Umbilical cord (tissue), 1 donor: ENCODE measurements at regions not wholly inside any gene's neighbourhood (a gene's known extent, or its start where the extent isn't known, plus 50 kb on each side); places are given as distances from the start of the nearest gene placed in this dataset.

Experiments used
- DNase-seq: peaks from one replicate; pipeline ENCODE4 v3.0.0-alpha.2; 2015; ENCODE audit warnings: low spot score

GRCh38 chr2:176502619-176503018, 233.4 kb downstream of the MTX2 start:
- DNase-seq, result no peak

GRCh38 chr2:176503776-176504175, 234.5 kb downstream of the MTX2 start:
- no peak for DNase-seq

DNA sequence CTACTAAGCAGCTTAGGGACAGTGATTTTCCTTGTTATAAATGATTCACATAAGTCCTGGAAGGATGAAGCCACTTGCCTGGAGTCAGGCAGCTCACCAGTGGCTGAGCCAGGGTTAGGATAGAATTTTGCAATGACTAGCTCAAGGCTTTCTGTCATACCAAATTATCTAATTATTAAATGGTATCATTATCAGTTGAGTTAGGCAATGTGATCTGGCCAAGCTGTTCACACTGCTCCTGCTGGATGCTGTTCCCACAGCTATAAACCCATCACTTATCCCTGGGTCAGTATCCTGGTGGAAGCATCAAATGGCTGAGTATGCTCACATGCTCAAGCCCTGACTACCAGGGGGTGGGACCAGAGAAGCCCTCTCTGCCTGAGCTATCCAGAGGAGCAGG, 235.2 kb downstream of the MTX2 start:
- DNase-seq, result no peak

DNA sequence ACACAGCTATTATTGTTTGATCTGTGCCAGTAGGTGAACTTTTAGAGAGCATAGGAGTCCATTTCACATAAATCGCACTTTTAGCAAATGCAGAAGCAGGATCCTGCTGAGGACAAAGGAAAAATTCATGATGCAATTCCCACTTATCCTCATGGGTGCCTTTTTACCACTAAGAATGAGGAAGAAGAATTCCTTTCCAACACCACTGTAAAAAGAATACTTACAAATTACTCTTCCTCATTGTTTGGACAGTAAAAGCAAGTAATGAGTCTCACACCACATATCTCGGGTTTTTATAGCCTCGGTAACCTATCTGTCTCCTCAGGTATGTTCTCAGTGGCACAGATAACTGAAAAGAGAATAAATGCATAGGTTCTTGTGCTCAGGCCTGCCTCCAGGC, 238.5 kb downstream of the MTX2 start:
- no peak for DNase-seq

DNA sequence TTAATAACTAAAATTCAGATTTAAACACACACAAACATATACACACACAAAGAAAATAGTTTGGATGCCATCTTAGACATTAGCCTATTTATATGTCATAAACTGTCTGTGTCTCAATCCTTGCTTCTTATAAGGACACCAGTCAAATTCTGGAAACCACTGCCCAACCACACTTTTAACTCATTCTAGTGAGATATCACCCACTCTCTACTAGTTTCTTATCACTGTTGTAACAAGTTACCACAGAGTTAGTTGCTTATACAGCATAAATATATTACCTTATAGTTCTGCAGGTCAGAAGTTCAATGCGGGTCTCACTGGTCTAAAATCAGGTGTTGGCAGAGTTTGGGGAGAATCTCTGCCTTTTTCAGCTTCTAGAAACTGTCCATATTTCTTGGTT, 239.1 kb downstream of the MTX2 start:
- DNase-seq, result no peak

- DNase-seq, result no peak
These were observed 239.9 kb downstream of the MTX2 start for GRCh38 chr2:176508984-176509740.

DNA sequence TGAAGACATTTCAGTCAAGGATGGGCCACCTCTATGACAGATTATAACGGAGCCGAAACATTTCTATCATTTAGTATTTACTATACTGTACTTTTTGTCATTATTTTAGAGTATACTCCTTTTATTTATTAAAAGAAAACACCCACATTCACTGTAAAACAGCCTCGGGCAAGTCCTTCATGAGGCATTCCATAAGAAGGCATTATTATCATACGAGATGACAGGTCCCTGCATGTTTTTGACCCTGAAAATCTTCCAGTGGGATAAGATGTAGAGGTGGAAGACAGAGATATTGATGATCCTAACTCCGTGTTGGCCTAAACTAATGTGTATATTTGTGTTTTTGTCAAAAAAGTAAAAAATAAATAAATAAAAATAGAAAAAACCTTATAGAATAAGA, 245.0 kb downstream of the MTX2 start:
- no peak for DNase-seq

- no peak for DNase-seq
These were observed 245.7 kb downstream of the MTX2 start for GRCh38 chr2:176514805-176515500.

DNA sequence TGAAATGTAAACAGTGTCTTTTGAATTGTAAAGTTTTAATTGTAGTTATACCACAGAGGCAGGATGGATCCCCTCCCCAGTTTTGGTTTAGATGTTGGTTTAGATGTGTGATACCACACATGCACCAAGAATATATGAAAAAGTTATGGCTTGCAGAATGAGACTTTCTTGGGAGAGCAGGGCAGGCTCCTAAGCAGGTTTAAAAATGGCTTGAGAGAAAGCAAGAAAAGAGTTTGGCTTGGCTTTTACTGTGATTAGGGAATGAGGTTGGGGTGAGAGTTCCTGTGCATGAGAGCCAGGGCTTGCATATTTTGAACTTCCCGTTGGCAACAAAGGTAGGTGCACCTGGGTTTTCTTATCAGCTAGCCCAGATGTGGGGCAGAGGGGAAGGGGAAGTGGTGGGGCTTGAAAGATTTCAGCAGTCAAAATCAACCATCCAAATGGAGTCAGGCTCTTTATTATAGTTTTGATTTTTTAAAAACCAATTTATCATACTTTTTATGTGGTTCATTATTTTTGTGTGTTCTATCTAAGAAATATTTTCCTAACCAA, 246.9 kb downstream of the MTX2 start:
- DNase-seq, result no peak

GRCh38 chr2:176518823-176519222, 249.6 kb downstream of the MTX2 start:
- DNase-seq, result peak; percentile 72

- no peak for DNase-seq
These were observed 252.8 kb downstream of the MTX2 start for GRCh38 chr2:176521878-176522670.

DNA sequence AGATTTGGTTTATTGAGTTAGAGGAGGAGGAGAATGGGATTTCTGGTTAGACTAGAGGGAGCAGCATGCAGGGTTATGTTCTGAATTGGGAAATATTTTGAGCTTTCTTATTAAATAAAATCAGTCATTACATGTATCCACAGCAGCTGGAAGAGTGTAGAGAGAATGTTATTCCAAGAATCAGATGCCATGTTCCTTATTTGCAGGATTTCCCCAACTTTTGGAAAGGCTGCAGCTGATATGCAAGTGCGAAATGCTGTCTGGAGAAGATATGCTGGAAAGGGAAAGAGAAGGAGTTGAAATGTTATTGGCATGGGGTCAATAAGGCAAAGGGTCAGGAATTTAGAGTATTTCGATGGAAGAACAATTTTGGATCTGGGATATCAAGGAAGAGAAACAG, 255.8 kb downstream of the MTX2 start:
- DNase-seq, result no peak

DNA sequence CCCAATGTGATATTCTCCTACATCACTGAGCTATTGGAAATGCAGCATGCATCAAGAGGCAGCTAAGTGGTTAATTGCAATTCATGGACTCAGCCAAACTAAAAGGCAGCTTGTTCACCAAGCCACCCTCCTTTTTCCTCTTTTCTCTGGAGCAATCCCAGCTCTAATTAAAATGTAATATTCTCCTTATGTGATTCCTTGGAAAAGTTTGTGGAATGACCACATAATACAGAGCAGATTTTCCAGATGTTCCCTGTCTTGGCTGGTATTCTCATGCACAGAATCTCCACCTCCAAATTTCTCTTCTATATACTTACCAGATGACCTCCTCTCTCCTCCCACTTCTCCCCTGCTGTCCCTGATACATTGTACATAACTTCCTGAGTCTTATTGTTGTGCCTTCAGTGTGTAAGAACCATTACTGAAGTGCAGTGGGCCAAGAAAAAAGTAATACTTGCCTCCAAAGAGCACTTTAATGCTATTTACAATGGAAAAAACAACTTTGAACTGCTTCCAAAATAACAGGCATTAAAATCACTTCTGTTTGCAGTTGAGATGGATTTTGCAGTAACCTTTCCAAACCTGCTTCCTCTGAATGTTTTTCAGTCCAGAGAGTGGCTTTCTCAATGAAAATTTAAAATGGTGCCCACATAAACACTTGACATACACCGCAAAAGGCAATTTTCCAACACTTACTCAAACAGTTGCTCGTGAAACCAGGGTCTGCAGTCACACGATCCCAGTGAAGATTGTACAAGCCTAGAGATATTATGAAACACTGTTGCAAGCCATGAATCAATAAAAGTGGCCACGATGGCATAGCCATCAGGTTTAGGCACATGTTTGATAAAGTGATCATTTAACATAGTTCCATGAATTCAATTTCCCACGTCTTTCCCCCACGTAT, 258.0 kb downstream of the MTX2 start:
- peak; percentile 73 for DNase-seq

GRCh38 chr2:176531608-176532007, 262.4 kb downstream of the MTX2 start:
- no peak for DNase-seq

GRCh38 chr2:176533505-176534193, 264.4 kb downstream of the MTX2 start:
- no peak for DNase-seq

- DNase-seq, result no peak
These were observed 265.7 kb downstream of the MTX2 start for GRCh38 chr2:176534798-176535466.

- no peak for DNase-seq
These were observed 266.3 kb downstream of the MTX2 start for GRCh38 chr2:176535467-176536113.

DNA sequence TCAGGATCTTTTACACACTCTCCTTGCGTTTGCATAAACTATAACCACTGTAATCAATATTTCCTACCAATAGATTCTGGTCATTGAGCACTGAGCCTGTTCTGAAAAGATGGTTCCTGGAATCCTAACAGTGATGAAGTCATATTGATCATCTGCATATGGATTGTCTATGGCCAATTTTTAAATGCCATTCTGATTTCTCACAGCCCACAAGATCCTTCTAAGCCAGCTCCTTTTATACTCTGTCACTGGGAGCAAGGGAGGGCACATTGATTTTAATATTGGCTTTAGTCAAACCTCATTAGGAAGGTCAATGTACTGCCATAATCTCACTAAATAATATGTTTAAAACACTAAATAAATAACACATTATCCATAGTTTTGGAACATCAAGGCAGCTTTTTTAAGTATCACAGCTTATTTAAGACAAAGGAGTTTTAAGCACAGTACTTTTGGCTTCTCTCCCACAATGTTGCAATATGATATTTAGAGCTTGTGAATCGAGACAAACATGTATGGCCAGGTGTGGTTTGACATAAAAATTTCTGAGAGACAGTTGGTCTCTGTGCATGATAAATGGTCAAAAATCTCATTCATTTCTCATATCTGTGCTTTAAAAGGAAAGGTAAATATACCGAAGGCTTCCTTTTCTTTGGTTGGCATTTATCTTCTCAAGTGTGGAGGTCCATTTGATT, 267.3 kb downstream of the MTX2 start:
- no peak for DNase-seq

- no peak for DNase-seq
These were observed 268.7 kb downstream of the MTX2 start for GRCh38 chr2:176537932-176538331.
